AG04450 (cell line): ENCODE measurements at regions not wholly inside any gene's neighbourhood (a gene's known extent, or its start where the extent isn't known, plus 50 kb on each side); places are given as distances from the start of the nearest gene placed in this dataset.

Source experiments
- CTCF ChIA-PET: fragments of 300-600, 350-600 bp; formaldehyde crosslinking; extraction: SDS; loops from one replicate; lab custom pipeline; 2022; ENCODE audit warnings: antibody characterized with exemption, inconsistent platforms; lab: Charles Lee
- POLR2A ChIA-PET: fragments of 350-600 bp; formaldehyde crosslinking; extraction: SDS; loops from one replicate; lab custom pipeline; 2021; ENCODE audit warnings: antibody characterized with exemption, inconsistent platforms; lab: Yijun Ruan, JAX
- DNase-seq: peaks from one replicate; pipeline ENCODE4 v3.0.0-alpha.2; 2011; ENCODE audit warnings: low read depth, low spot score
- H3K27ac ChIP-seq: one replicate; pipeline ENCODE4 v1.5.1; 2012; ENCODE audit warnings: low read depth, low read length, control low read depth
- H3K27me3 ChIP-seq: one replicate; pipeline ENCODE4 v1.6.0; 2012; ENCODE audit warnings: low read length; ENCODE audit not compliant: control insufficient read depth, insufficient read depth
- H3K4me3 ChIP-seq: 2 replicates; pipeline ENCODE4 v1.5.1; 2011; ENCODE audit warnings: mild to moderate bottlenecking, low read depth, low read length, control low read depth
- H3K9me3 ChIP-seq: 2 replicates; pipeline ENCODE4 v1.5.1; 2012; ENCODE audit warnings: low read length; ENCODE audit not compliant: control insufficient read depth, insufficient read depth
- TF ChIP-seq, protein P1 (sequence below): IDR thresholded peaks from 2 replicates; pipeline ENCODE4 v1.5.1; 2011; ENCODE audit warnings: low read depth, low read length, control low read depth, inconsistent platforms

DNA sequence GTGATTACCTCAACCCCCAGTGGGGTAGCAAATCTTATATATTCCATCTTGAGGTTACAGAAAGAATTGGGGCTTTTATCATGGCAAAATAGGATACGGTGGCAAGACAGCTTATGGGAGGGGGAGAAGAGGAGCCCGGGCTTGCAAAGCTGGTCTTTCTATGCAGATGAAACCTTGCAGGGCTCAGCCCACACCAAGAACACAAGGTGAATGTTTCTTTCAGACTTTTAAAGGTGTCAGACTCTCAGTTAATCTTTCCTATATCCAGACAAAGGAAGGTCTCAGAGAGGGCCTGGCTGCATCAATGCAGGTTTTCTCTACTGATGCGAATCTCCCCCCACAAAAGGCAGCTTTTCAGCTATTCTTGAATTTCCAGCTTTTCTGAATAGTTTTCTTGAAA is 59.9 kb upstream of the WDR17 start:
- POLR2A ChIA-PET: interaction anchor here (0.6 kb wide), 1 partner anchor 10 kb away, joined by 3 read pairs; no protein-coding TSS in a partner anchor

DNA sequence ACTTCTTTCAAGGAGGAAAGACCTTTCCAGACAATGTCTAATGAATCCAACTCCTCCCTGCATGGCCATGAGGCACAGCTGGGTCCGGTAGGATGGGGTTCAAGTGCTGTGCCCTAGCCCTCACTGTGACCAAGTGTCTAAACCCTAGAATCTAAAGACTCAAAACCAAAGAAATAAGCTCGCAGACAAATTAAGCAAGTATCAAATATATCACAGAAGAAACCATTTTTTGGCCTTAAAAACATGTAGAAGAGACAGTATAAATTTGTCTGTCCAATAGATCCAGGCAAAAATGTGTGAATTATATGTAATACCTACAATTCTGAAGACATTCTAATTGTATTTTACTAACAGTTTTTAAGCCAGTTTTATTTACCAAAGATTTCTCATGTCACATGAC is 56.4 kb upstream of the WDR17 start:
- DNase-seq: no peak
- H3K27me3 ChIP-seq: no peaks in the 10 kb centered on the region
- ChIA-PET CTCF (interaction anchor here (0.6 kb wide), 1 partner anchor 542 kb away, joined by 3 read pairs; no protein-coding TSS in a partner anchor), POLR2A (no interaction called here)
- H3K9me3 ChIP-seq: no peaks in the 10 kb centered on the region
- TF ChIP-seq, protein P1, sequence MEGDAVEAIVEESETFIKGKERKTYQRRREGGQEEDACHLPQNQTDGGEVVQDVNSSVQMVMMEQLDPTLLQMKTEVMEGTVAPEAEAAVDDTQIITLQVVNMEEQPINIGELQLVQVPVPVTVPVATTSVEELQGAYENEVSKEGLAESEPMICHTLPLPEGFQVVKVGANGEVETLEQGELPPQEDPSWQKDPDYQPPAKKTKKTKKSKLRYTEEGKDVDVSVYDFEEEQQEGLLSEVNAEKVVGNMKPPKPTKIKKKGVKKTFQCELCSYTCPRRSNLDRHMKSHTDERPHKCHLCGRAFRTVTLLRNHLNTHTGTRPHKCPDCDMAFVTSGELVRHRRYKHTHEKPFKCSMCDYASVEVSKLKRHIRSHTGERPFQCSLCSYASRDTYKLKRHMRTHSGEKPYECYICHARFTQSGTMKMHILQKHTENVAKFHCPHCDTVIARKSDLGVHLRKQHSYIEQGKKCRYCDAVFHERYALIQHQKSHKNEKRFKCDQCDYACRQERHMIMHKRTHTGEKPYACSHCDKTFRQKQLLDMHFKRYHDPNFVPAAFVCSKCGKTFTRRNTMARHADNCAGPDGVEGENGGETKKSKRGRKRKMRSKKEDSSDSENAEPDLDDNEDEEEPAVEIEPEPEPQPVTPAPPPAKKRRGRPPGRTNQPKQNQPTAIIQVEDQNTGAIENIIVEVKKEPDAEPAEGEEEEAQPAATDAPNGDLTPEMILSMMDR: no peak
- H3K27ac ChIP-seq: no peak overlapping the region
- H3K4me3 ChIP-seq: no peak overlapping the region

More for the DNA sequence above, 59.9 kb upstream of the WDR17 start:
- H3K27me3 ChIP-seq: peaks cover 13% of the 10 kb centered on the region
- no peaks in the 10 kb centered on the region for H3K9me3 ChIP-seq
- CTCF ChIA-PET: no interaction called here
- TF ChIP-seq, protein P1: no peak
- no peak overlapping the region for H3K27ac ChIP-seq
- H3K4me3 ChIP-seq: no peak overlapping the region
- DNase-seq: no peak

DNA sequence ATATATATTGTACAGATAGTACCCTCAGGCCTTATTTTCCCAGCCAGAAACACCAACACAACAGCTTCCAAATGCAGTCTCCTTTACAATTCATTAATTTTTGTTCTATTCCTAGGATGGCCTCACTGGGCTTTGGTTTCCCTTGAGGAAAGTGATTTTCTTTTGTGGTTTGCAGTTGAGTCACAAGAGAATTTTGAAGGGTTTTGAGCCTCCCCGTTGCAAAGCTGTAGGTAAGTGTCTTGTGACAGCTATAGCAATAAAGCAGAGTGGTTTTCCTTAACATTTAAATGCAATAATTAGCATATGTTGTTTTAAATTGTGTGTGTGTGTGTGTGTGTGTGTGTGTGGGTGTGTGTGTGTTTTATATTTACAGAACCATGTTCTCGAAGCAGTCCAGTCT is 54.1 kb upstream of the WDR17 start:
- no peak overlapping the region for H3K27ac ChIP-seq
- no peak for DNase-seq
- TF ChIP-seq, protein P1: no peak
- H3K9me3 ChIP-seq: no peaks in the 10 kb centered on the region
- H3K4me3 ChIP-seq: no peak overlapping the region
- ChIA-PET CTCF (interaction anchor here (0.7 kb wide), 1 partner anchor 38 kb away, joined by 4 read pairs; no protein-coding TSS in a partner anchor), POLR2A (no interaction called here)
- H3K27me3 ChIP-seq: no peaks in the 10 kb centered on the region

DNA sequence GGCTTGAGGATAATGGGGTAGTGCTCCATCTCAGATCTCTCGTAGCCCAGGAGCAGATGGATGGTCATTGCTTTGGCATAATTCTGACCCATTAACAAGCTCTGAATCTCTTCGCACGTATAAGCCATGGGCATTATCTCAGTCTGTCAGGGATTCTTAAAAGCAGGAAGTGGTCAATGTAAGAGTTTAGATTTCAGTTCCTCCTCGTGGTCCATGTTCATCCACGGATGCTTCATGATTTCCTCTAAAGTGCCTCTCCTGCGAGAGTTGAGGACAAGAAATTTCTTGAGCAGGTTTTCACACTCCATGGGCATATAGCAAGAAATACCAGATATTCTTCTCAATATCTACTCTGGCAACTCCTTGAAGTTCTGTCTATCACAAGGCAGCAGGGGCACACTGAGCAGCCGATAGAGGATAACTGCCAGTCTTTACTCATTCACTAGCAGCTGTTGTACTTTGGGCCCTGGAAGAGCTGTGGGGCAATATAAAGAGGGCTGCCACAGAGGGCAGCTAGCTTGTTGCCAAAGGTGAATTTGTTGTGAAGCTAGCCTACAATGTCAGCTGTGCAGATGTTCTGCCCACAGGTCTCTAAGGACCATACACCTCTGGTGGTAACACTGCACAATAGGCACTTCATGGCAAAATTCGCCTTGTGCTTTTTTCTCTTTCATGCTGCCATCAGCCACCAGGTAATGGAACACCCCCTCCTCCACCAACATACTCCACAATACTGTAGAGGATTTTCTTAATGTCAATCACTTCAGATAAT is 52.0 kb upstream of the WDR17 start:
- H3K27me3 ChIP-seq: no peaks in the 10 kb centered on the region
- TF ChIP-seq, protein P1: no peak
- no peak overlapping the region for H3K27ac ChIP-seq
- ChIA-PET POLR2A (no interaction called here), CTCF (no interaction called here)
- no peak for DNase-seq
- no peak overlapping the region for H3K4me3 ChIP-seq
- H3K9me3 ChIP-seq: no peaks in the 10 kb centered on the region

DNA sequence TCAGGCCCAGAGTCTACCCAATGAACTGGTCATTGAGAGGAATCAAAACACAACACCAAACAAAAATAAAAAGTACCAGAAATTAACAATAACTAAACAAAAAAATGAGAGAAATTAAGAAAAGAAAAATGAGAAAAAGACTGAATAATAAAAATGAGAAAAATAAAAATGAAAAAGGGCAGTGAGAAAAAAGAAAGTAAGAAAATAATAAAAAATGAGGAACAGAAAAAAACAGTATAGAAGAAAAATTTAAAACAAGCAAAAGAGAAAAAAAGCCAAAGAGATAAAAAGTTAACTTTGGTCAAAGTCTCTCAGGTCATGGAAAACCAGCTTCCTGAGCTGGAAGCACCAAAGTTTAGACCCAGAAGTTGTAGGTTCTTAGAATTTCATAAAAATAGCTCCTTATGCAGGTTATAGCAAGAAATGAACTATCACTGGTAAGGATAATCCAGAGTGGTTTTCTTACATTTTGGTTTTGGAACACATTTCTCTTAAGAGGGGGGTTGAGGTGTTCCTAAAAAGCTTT is 51.0 kb upstream of the WDR17 start:
- Histone ChIP-seq H3K27me3 (no peaks in the 10 kb centered on the region), H3K9me3 (no peaks in the 10 kb centered on the region), H3K27ac (no peak overlapping the region), H3K4me3 (no peak overlapping the region)
- DNase-seq: no peak
- CTCF ChIA-PET: no interaction called here
- POLR2A ChIA-PET: no interaction called here
- TF ChIP-seq, protein P1: no peak
